GM19452 (cell line): ENCODE measurements at regions not wholly inside any gene's neighbourhood (a gene's known extent, or its start where the extent isn't known, plus 50 kb on each side); places are given as distances from the start of the nearest gene placed in this dataset.

Experiments used
- ATAC-seq: cut with Tn5 transposase; IDR thresholded peaks from one replicate; pipeline ENCODE4 v1.9.1; 2021; ENCODE audit not compliant: unreplicated experiment

GRCh38 chr4:35884714-35885480 is 359.4 kb downstream of the ARAP2 start:
- no peak for ATAC-seq

- ATAC-seq, result no peak
Measured at GRCh38 chr4:35897808-35898207, 346.5 kb downstream of the ARAP2 start.

GRCh38 chr4:35900286-35901243 is 343.7 kb downstream of the ARAP2 start:
- no peak for ATAC-seq

GRCh38 chr4:35912174-35912573 is 332.1 kb downstream of the ARAP2 start:
- ATAC-seq, result peak; percentile 85

GRCh38 chr4:35918491-35918977 is 325.8 kb downstream of the ARAP2 start:
- no peak for ATAC-seq

GRCh38 chr4:35925806-35926205 is 318.5 kb downstream of the ARAP2 start:
- ATAC-seq, result peak; percentile 90

- no peak for ATAC-seq
Measured at GRCh38 chr4:35926788-35927187, 317.5 kb downstream of the ARAP2 start.

GRCh38 chr4:35933901-35934300 is 310.4 kb downstream of the ARAP2 start:
- ATAC-seq, result no peak

- ATAC-seq, result no peak
Measured at GRCh38 chr4:35934320-35934981, 309.9 kb downstream of the ARAP2 start.

GRCh38 chr4:35938936-35939335 is 305.4 kb downstream of the ARAP2 start:
- ATAC-seq, result no peak

GRCh38 chr4:35939751-35940150 is 304.6 kb downstream of the ARAP2 start:
- no peak for ATAC-seq

- ATAC-seq, result no peak
Measured at GRCh38 chr4:35942092-35942491, 302.2 kb downstream of the ARAP2 start.

GRCh38 chr4:35943606-35944005 is 300.7 kb downstream of the ARAP2 start:
- no peak for ATAC-seq

GRCh38 chr4:35948171-35948570 is 296.1 kb downstream of the ARAP2 start:
- no peak for ATAC-seq

GRCh38 chr4:35950442-35950841 is 293.9 kb downstream of the ARAP2 start:
- no peak for ATAC-seq

- no peak for ATAC-seq
Measured at GRCh38 chr4:35952751-35953150, 291.6 kb downstream of the ARAP2 start.

GRCh38 chr4:35963383-35963782 is 280.9 kb downstream of the ARAP2 start:
- ATAC-seq, result no peak

- no peak for ATAC-seq
Measured at GRCh38 chr4:35963974-35964515, 280.3 kb downstream of the ARAP2 start.

- peak; percentile 77 for ATAC-seq
Measured at GRCh38 chr4:35965300-35965699, 279.0 kb downstream of the ARAP2 start.

- no peak for ATAC-seq
Measured at GRCh38 chr4:35966566-35966965, 277.7 kb downstream of the ARAP2 start.

GRCh38 chr4:35970366-35970960 is 273.9 kb downstream of the ARAP2 start:
- peak; percentile 61 for ATAC-seq
